ENCODE measurements at regions not wholly inside any gene's neighbourhood (a gene's known extent, or its start where the extent isn't known, plus 50 kb on each side); places are given as distances from the start of the nearest gene placed in this dataset.

DNA sequence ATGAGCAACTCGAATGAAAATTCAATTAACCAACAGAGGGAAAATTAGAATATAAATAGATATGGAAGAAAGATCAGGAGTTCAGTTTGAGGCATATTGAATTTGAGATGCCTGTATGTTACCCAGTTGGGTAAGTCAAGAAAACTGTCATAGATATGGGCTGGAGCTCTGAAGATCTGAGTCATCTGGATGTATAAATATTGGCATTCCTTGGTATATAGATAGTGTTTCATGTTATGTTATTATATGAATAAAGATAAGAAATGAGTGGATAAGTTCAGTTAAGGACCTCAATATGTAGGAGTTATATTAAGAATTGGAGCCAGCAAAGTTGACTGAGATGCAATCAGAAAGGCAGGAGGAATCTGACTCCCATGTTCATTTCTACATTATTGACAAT lies 543.6 kb upstream of the SMIM31 start:
- TF ChIP-seq, protein P1, sequence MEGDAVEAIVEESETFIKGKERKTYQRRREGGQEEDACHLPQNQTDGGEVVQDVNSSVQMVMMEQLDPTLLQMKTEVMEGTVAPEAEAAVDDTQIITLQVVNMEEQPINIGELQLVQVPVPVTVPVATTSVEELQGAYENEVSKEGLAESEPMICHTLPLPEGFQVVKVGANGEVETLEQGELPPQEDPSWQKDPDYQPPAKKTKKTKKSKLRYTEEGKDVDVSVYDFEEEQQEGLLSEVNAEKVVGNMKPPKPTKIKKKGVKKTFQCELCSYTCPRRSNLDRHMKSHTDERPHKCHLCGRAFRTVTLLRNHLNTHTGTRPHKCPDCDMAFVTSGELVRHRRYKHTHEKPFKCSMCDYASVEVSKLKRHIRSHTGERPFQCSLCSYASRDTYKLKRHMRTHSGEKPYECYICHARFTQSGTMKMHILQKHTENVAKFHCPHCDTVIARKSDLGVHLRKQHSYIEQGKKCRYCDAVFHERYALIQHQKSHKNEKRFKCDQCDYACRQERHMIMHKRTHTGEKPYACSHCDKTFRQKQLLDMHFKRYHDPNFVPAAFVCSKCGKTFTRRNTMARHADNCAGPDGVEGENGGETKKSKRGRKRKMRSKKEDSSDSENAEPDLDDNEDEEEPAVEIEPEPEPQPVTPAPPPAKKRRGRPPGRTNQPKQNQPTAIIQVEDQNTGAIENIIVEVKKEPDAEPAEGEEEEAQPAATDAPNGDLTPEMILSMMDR (IDR thresholded peaks at IDR 0.05): no peak
- intact Hi-C loops (cut with DNase I): no loop called here
- H3K9me3 ChIP-seq: no peaks in the 10 kb centered on the region
- no peak overlapping the region for H3K27ac ChIP-seq
- H3K4me3 ChIP-seq: no peak overlapping the region
- DNase-seq (no peak), ATAC-seq (no peak)
- H3K4me1 ChIP-seq: no peaks in the 10 kb centered on the region
- WGBS, 2 donors: 45 to 51% methylated on average over 1 of the region's 1 CpG
- no peaks in the 10 kb centered on the region for H3K36me3 ChIP-seq
- H3K27me3 ChIP-seq: no peaks in the 10 kb centered on the region

DNA sequence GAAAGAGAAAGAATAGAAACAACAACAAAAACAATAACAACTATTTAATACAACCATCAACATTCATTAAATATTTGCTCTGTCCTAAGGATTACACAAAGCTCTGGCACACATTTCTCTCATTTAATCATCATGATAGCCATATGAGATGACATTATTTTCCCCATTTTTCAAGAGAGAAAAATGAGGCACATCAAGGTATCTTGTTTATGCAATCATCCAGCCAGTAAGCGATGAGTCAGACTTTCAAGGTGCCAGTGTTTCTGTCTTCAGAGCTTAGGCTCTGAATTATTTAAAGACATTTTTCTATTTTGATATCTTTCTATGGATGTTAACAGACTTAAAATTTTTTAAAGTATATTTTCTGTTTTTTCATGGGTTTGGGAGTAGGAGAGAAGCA lies 541.8 kb upstream of the SMIM31 start:
- no peaks in the 10 kb centered on the region for H3K4me1 ChIP-seq
- no peak overlapping the region for H3K27ac ChIP-seq
- H3K9me3 ChIP-seq: no peaks in the 10 kb centered on the region
- no peak for DNase-seq
- WGBS, 2 donors: 95 to 96% methylated on average over 1 of the region's 1 CpG
- no peak for ATAC-seq
- no peak overlapping the region for H3K4me3 ChIP-seq
- intact Hi-C loops (cut with DNase I): no loop called here
- TF ChIP-seq, protein P1 (IDR thresholded peaks at IDR 0.05): no peak
- no peaks in the 10 kb centered on the region for H3K27me3 ChIP-seq
- H3K36me3 ChIP-seq: no peaks in the 10 kb centered on the region

DNA sequence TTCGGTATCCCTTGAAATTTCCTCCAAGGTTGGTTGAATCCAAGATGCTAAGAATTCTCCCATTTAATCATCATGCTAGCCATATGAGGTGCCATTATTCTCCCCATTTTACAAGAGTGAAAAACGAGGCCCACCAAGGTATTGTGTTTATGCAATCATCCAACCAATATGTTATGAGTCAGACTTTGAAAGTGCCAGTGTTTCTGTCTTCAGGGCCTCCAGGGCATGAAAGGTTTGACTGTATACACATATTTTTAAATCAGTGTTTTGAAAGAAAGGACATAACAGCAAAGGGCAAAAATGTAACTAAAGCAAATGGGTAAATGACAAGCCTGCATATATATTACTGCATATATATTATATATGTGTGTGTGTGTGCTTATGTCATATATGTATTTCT lies 541.2 kb upstream of the SMIM31 start:
- Histone ChIP-seq H3K9me3 (peaks cover 0 to 3% (median 0%) of the 10 kb centered on the region in 11 donors), H3K27me3 (no peaks in the 10 kb centered on the region), H3K4me1 (no peaks in the 10 kb centered on the region), H3K36me3 (no peaks in the 10 kb centered on the region), H3K27ac (no peak overlapping the region), H3K4me3 (no peak overlapping the region)
- intact Hi-C loops (cut with DNase I): no loop called here
- TF ChIP-seq, protein P1 (IDR thresholded peaks at IDR 0.05): no peak
- WGBS, 2 donors: 64% methylated on average over 2 of the region's 2 CpGs
- DNase-seq: no peak
- no peak for ATAC-seq

DNA sequence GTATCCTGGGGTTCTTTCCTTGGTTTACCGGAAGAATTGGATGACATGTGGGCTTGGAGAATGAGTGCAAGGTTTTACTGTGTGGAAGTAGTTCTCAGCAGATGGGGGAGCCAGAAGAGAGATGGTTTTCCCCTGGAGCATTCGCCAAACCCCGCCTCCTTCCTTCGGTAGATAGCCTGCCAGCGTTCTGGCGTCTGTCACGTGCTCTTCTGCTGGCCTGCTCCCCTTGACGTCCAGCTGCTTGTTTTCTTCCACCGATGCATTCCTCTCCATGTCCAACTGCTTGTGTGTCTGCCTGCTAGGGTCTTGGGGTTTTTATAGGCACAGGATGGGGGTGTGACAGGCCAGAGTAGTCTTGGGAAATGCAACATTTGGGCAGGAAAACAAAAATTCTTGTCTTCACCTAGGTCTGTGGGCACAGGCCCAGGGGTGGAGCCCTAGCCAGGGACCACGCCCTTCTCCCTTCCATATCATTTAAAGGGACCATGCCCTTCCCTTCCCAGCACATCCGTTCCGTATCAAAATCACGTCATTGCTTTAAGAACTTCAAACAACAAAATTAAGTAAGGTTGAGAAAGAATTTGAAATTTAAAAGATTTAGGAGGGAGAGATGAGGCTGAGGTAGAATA lies 538.7 kb upstream of the SMIM31 start:
- intact Hi-C loops (cut with DNase I): no loop called here
- Histone ChIP-seq H3K4me3 (no peak overlapping the region), H3K9me3 (peaks cover 0 to 8% (median 0%) of the 10 kb centered on the region in 11 donors), H3K36me3 (no peaks in the 10 kb centered on the region), H3K27ac (no peak overlapping the region), H3K4me1 (no peaks in the 10 kb centered on the region), H3K27me3 (no peaks in the 10 kb centered on the region)
- WGBS, 2 donors: 67 to 69% methylated on average over 13 of the region's 13 CpGs
- DNase-seq (no peak), ATAC-seq (no peak)
- TF ChIP-seq, protein P1 (IDR thresholded peaks at IDR 0.05): no peak
